H1 (cell line): ENCODE measurements at regions not wholly inside any gene's neighbourhood (a gene's known extent, or its start where the extent isn't known, plus 50 kb on each side); places are given as distances from the start of the nearest gene placed in this dataset.

Source experiments
- CTCF ChIA-PET: fragments of 300-600 bp; sonication (Branson Sonifier 250); formaldehyde crosslinking; loops from one replicate; lab custom pipeline; 2021; ENCODE audit not compliant: partially characterized antibody; lab: Charles Lee
- POLR2A ChIA-PET: fragments of 300-600 bp; sonication (Branson Sonifier 250); formaldehyde crosslinking; loops from one replicate; lab custom pipeline; 2021; ENCODE audit warnings: inconsistent platforms; ENCODE audit not compliant: partially characterized antibody; lab: Charles Lee
- DNase-seq, 2 experiments: peaks; one replicate each; pipeline versions ENCODE4 v3.0.0 to v3.0.0-alpha.2; 2010 to 2022; ENCODE audit warnings: low spot score in 2 of 2, low read depth in 1 of 2, mixed read lengths in 1 of 2
- FAIRE-seq: peaks from 2 replicates; lab custom pipeline; 2011; peaks lifted over from hg19 to GRCh38; lab: Jason Lieb, UNC
- H2AFZ ChIP-seq: 2 replicates; pipeline ENCODE4 v1.8.1; 2012; ENCODE audit warnings: low read length, inconsistent platforms
- H2AK5ac ChIP-seq: 2 replicates; pipeline ENCODE4 v1.6.1; 2013; ENCODE audit warnings: low read depth, low read length
- H2BK120ac ChIP-seq: replicated peaks from 2 replicates; pipeline ENCODE3; 2013; ENCODE audit warnings: low read depth, low read length, inconsistent platforms
- H2BK12ac ChIP-seq: 2 replicates; pipeline ENCODE4 v1.6.1; 2013; ENCODE audit warnings: low read depth, low read length
- H2BK15ac ChIP-seq: 2 replicates; pipeline ENCODE4 v1.6.1; 2013; ENCODE audit warnings: low read length
- H2BK20ac ChIP-seq: 2 replicates; pipeline ENCODE4 v1.6.1; 2013; ENCODE audit warnings: low read length
- H2BK5ac ChIP-seq: 2 replicates; pipeline ENCODE4 v1.6.1; 2013; ENCODE audit warnings: low read depth, low read length
- H3K14ac ChIP-seq: 2 replicates; pipeline ENCODE4 v1.6.1; 2013; ENCODE audit warnings: inconsistent platforms; ENCODE audit not compliant: insufficient read length
- H3K18ac ChIP-seq: 2 replicates; pipeline ENCODE4 v1.6.1; 2013; ENCODE audit warnings: low read length; ENCODE audit errors: extremely low read depth
- H3K23ac ChIP-seq: 2 replicates; pipeline ENCODE4 v1.6.1; 2013; ENCODE audit warnings: inconsistent platforms; ENCODE audit not compliant: insufficient read length
- H3K23me2 ChIP-seq: 2 replicates; pipeline ENCODE4 v1.6.1; 2013; ENCODE audit warnings: low read depth, low read length
- H3K27ac ChIP-seq: 2 replicates; pipeline ENCODE4 v1.6.1; 2011; ENCODE audit warnings: low read depth, low read length, inconsistent platforms
- H3K27me3 ChIP-seq, 4 experiments: replicated peaks in 1 of 4; 1 replicate in 1 of 4; 2 replicates in 3 of 4; pipeline versions ENCODE4 v1.6.1 to v1.8.1; 2011 to 2013; ENCODE audit warnings: low read length in 3 of 4, mild to moderate bottlenecking in 3 of 4, inconsistent platforms in 2 of 4, mixed read lengths in 2 of 4, moderate library complexity in 1 of 4; ENCODE audit not compliant: control insufficient read depth in 3 of 4, insufficient read depth in 3 of 4; ENCODE audit errors: extremely low read depth in 1 of 4
- H3K36me3 ChIP-seq, 4 experiments: 2 replicates each; pipeline versions ENCODE4 v1.6.1 to v1.8.1; 2011 to 2013; ENCODE audit warnings: mild to moderate bottlenecking in 4 of 4, low read length in 3 of 4, moderate library complexity in 2 of 4, control low read depth in 1 of 4, inconsistent platforms in 1 of 4; ENCODE audit not compliant: insufficient read depth in 4 of 4, control insufficient read depth in 2 of 4
- H3K4ac ChIP-seq: replicated peaks from 2 replicates; pipeline ENCODE3; 2013; ENCODE audit warnings: low read length, low read depth, mixed read lengths, inconsistent platforms; ENCODE audit not compliant: insufficient read length
- H3K4me1 ChIP-seq, 4 experiments: replicated peaks in 1 of 4; 1 replicate in 1 of 4; 2 replicates in 3 of 4; pipeline versions ENCODE4 v1.6.1 to v1.8.1; 2011 to 2013; ENCODE audit warnings: low read length in 3 of 4, inconsistent platforms in 2 of 4, mixed read lengths in 1 of 4; ENCODE audit not compliant: insufficient read depth in 4 of 4, control insufficient read depth in 3 of 4
- H3K4me2 ChIP-seq, 2 experiments: 2 replicates each; pipeline versions ENCODE4 v1.6.1 to v1.8.1; 2011 to 2013; ENCODE audit warnings: low read depth in 2 of 2, low read length in 2 of 2, control low read depth in 1 of 2, inconsistent platforms in 1 of 2, mild to moderate bottlenecking in 1 of 2; ENCODE audit not compliant: insufficient read depth in 1 of 2
- H3K4me3 ChIP-seq, 4 experiments: fragments of 200-600, 300-600 bp in 1 of 4; sonication (generic), shearing (Covaris generic), sonication (Bioruptor Twin) in 1 of 4; 2 replicates each; pipeline versions ENCODE4 v1.5.1 to v1.8.1; 2011 to 2016; ENCODE audit warnings: low read length in 4 of 4, low read depth in 3 of 4, control low read depth in 2 of 4, inconsistent platforms in 2 of 4, mild to moderate bottlenecking in 2 of 4, mixed read lengths in 1 of 4, moderate library complexity in 1 of 4; ENCODE audit not compliant: insufficient read depth in 2 of 4; ENCODE audit errors: extremely low read depth in 1 of 4
- H3K56ac ChIP-seq: replicated peaks from 2 replicates; pipeline ENCODE3; 2013; ENCODE audit warnings: low read depth, mild to moderate bottlenecking, mixed read lengths, low read length, inconsistent platforms; ENCODE audit not compliant: insufficient read length
- H3K79me1 ChIP-seq: 2 replicates; pipeline ENCODE4 v1.6.1; 2013; ENCODE audit warnings: low read depth, low read length, control low read depth
- H3K79me2 ChIP-seq, 2 experiments: 2 replicates each; pipeline versions ENCODE4 v1.6.1 to v1.8.1; 2012 to 2013; ENCODE audit warnings: low read length in 2 of 2, mild to moderate bottlenecking in 2 of 2, inconsistent platforms in 1 of 2; ENCODE audit not compliant: insufficient read depth in 2 of 2, control insufficient read depth in 1 of 2
- H3K9ac ChIP-seq, 4 experiments: replicated peaks in 1 of 4; 1 replicate in 1 of 4; 2 replicates in 3 of 4; pipeline versions ENCODE4 v1.6.1 to v1.8.1; 2011 to 2013; ENCODE audit warnings: low read depth in 3 of 4, low read length in 3 of 4, control low read depth in 2 of 4, mild to moderate bottlenecking in 2 of 4, moderate library complexity in 2 of 4, inconsistent platforms in 1 of 4; ENCODE audit errors: extremely low read depth in 1 of 4
- H3K9me3 ChIP-seq, 2 experiments: 2 replicates each; pipeline versions ENCODE4 v1.6.1 to v1.8.1; 2012 to 2013; ENCODE audit warnings: mild to moderate bottlenecking in 2 of 2, moderate library complexity in 2 of 2, control low read depth in 1 of 2, inconsistent platforms in 1 of 2, low read depth in 1 of 2, low read length in 1 of 2, mixed read lengths in 1 of 2; ENCODE audit not compliant: insufficient read depth in 2 of 2
- H4K20me1 ChIP-seq, 2 experiments: replicated peaks in 1 of 2; 2 replicates each; pipeline versions ENCODE3 to v1.8.1; 2011 to 2013; ENCODE audit warnings: inconsistent platforms in 2 of 2, low read length in 2 of 2, mild to moderate bottlenecking in 1 of 2; ENCODE audit not compliant: insufficient read depth in 2 of 2, control insufficient read depth in 1 of 2
- H4K5ac ChIP-seq: 2 replicates; pipeline ENCODE4 v1.6.1; 2013; ENCODE audit warnings: low read length, low read depth, mixed read lengths, inconsistent platforms; ENCODE audit not compliant: insufficient read length
- H4K8ac ChIP-seq: 2 replicates; pipeline ENCODE4 v1.8.0; 2013; ENCODE audit warnings: mild to moderate bottlenecking, moderate library complexity, low read length, inconsistent platforms; ENCODE audit not compliant: insufficient read depth; ENCODE audit errors: extremely low read depth
- H4K91ac ChIP-seq: replicated peaks from 2 replicates; pipeline ENCODE3; 2013; ENCODE audit warnings: low read length, mixed read lengths, inconsistent platforms; ENCODE audit not compliant: insufficient read length
- SIN3A ChIP-seq, 2 experiments: IDR thresholded peaks in 1 of 2; conservative IDR thresholded peaks in 1 of 2; 2 replicates each; pipeline ENCODE4 v1.6.1; 2011 to 2012; ENCODE audit warnings: low read length in 2 of 2, improper control_type of control experiment in 1 of 2, low read depth in 1 of 2, mild to moderate bottlenecking in 1 of 2
- WGBS, 2 experiments: shearing (Covaris generic) in 1 of 2; methylation state at CpG; one replicate each; pipeline versions ENCODE4 v1.1.6 to v1.1.7; 2013 to 2015; ENCODE audit warnings: low lambda C conversion rate in 2 of 2, mixed read lengths in 2 of 2, inconsistent platforms in 1 of 2, low coverage in 1 of 2, missing lambda C conversion rate in 1 of 2; ENCODE audit not compliant: insufficient replicate concordance in 2 of 2, insufficient coverage in 1 of 2, insufficient read length in 1 of 2; ENCODE audit errors: extremely low coverage in 1 of 2, missing lambda C conversion rate in 1 of 2; 5-methylcytosine and 5-hydroxymethylcytosine counted together

DNA sequence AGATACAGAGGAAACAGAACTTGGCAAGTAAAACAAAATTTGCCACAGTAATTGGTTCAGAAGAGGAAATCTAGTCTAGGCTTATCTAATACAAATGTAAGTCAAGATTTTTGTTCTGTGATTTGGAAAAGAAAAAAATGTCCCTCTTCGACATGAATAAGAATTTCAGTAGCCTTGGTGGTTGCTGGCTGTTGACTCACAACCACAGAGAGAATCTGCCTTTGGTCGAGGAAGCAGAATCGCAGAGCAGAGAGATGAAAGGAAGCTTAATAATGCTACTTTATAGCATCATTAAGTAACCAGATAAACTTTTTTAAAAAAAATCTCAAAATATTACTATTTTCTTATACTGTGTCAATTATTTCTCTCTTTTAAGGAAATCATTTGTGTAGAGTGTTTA, 1096.6 kb downstream of the FLRT2 start:
- H3K27me3 ChIP-seq = no peaks in the 10 kb centered on the region
- H3K9me3 ChIP-seq = no peaks in the 10 kb centered on the region
- FAIRE-seq (no peak), DNase-seq (no peak)
- H2BK15ac ChIP-seq = no peak overlapping the region
- no peak overlapping the region for H2AFZ ChIP-seq
- no peak overlapping the region for H2AK5ac ChIP-seq
- no peak overlapping the region for H3K4me2 ChIP-seq
- H3K79me2 ChIP-seq = no peaks in the 10 kb centered on the region
- no peak overlapping the region for H2BK120ac ChIP-seq
- H3K27ac ChIP-seq = no peak overlapping the region
- no peak overlapping the region for H4K91ac ChIP-seq
- ChIA-PET POLR2A (no interaction called here), CTCF (no interaction called here)
- no peak overlapping the region for H4K5ac ChIP-seq
- no peak overlapping the region for H3K4me3 ChIP-seq
- H4K20me1 ChIP-seq = no peaks in the 10 kb centered on the region
- no peak overlapping the region for H2BK20ac ChIP-seq
- no peak overlapping the region for H2BK12ac ChIP-seq
- H4K8ac ChIP-seq = no peak overlapping the region
- H3K18ac ChIP-seq = no peak overlapping the region
- no peaks in the 10 kb centered on the region for H3K36me3 ChIP-seq
- no peak overlapping the region for H3K14ac ChIP-seq
- no peak overlapping the region for H3K9ac ChIP-seq
- H3K4ac ChIP-seq = no peak overlapping the region
- no peak for TF ChIP-seq SIN3A (conservative IDR thresholded peaks at IDR 0.05 in 1 of 2, IDR thresholded peaks at IDR 0.05 in 1 of 2; ENCODE audit: low read depth in 1 of 2, low read length in 2 of 2)
- H3K23me2 ChIP-seq = no peaks in the 10 kb centered on the region
- H3K56ac ChIP-seq = no peak overlapping the region
- no peaks in the 10 kb centered on the region for H3K79me1 ChIP-seq
- H2BK5ac ChIP-seq = no peak overlapping the region
- no peaks in the 10 kb centered on the region for H3K4me1 ChIP-seq
- WGBS, 2 experiments = 92% methylated on average over 3 of the region's 3 CpGs; no CpG with 5 or more reads in 1 of the 2 experiments
- no peak overlapping the region for H3K23ac ChIP-seq
